ENCODE measurements at regions not wholly inside any gene's neighbourhood (a gene's known extent, or its start where the extent isn't known, plus 50 kb on each side); places are given as distances from the start of the nearest gene placed in this dataset.

DNA sequence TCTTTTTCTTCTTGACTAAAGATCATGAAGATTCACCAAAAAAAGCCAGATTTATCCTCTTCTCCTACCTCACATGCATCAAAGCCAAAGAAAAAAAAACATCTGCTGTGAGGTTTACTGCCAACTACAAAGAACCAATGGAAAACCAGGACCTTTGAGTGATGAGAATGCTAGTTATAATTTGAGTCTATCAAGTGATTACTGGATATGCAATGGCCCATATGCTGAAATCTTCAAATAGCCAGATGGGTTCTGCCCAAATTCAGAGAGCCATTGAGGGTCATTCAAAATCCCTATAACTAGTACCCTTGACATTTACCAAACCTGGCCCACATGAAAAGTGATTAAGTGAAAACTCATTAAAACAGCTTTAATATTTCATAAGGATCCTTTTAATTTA is 78.4 kb upstream of the ACO1 start:
- DNase-seq (ENCODE audit: low spot score), result no peak

- no peak for DNase-seq (ENCODE audit: low spot score)
These were observed 65.0 kb upstream of the ACO1 start for GRCh38 chr9:32319312-32319929.

- no peak for DNase-seq (ENCODE audit: low spot score)
These were observed 61.8 kb upstream of the ACO1 start for GRCh38 chr9:32322622-32323021.

DNA sequence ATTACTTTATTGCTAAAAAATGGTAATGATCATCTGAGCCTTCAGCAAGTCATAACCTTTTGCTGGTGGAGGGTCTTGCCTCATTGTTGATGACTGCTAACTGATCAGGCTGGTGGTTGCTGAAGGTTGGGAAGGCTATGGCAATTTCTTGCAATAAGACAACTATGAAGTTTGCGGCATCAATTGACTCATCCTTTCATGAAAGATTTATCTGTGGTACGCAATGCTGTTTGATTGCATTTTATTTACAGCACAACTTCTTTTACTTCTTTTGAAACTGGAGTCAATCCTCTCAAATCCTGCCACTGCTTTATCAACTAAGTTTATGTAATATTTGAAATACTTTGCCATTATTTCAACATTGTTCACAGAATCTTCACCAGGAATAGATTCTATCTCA is 58.3 kb upstream of the ACO1 start:
- no peak for DNase-seq (ENCODE audit: low spot score)

DNA sequence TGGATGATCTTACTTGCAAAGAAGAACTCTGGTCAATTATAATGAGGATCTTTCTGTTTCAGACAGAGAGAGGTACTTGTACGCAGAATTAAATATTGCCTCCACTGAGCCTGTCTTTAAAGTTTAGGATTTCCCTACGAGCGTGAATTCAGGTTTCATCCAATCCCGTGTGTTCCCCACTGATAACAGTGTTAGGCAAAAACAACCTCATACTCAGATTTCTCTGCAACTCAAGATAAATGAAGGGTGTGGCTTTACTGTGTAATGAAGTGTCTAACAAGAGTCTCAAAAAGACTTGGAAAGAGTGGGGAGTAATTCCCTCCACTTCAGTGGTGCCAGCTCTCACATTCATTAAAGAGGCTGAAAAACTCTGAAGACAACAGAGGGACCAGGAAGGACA is 53.2 kb upstream of the ACO1 start:
- DNase-seq (ENCODE audit: low spot score), result no peak

- DNase-seq (ENCODE audit: low spot score), result no peak
These were observed 50.3 kb upstream of the ACO1 start for GRCh38 chr9:32334112-32334511.
